ENCODE measurements at regions not wholly inside any gene's neighbourhood (a gene's known extent, or its start where the extent isn't known, plus 50 kb on each side); places are given as distances from the start of the nearest gene placed in this dataset.

DNA sequence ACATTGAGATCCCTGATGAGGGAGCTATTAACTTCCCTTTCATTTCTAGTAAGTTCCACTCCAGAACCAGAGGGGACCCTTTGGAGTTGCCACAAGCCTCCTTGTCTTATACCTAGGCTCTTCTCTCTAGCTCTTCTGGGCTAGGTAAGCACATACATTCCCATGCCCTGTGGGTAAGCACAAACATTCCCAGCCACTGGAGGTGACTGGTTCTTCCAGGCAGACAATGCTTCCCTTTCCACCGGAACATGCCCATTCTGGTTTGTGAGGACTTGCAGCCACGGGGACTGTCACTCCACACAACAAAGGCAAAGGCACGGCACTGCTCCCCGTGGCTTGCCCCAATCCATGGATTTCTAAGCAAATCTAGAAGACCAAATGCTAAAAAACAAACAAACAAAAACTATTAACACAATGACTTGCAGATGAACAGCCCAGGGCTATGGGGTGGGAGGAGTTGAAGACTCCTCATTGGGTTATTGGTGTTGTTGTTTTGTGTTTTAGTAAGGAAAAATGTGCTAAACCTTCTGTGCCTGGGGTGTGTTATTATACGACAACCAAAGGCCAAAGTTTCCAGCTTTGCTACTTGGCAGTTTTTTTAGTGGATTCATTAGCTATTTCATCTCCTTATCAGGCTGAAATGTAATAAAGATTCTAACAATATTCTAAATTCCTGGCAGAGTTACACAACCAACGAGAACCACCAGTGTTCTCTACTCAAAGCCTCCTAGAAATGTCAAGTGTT, 276.2 kb downstream of the SYK start:
- DNase-seq (ENCODE audit: insufficient read length) (no peak), FAIRE-seq (no peak)
- no peak for TF ChIP-seq POLR2A (IDR thresholded peaks at IDR 0.05; ENCODE audit: low read depth, low read length)
- no peak for TF ChIP-seq TAF1 (IDR thresholded peaks at IDR 0.05; ENCODE audit: borderline replicate concordance, low read depth, low read length)
- no peak for TF ChIP-seq POLR2AphosphoS5 (IDR thresholded peaks at IDR 0.05; ENCODE audit: low read depth, low read length)

DNA sequence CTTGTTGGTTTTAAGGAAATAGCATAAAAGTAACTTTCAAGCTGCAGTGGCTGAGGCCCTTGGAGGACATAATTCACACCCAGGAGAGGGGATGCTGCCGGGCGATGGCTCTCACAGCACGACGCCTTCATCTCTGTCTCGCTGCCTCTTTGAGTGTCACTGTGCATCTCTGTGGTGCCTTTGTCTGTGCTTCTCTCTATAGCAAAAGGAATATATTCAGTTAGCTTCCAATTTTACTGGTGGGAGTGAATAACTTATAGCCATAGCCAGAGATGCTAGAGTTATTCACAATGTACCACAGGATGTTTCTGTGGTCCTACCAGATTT, 276.7 kb downstream of the SYK start:
- DNase-seq (ENCODE audit: insufficient read length), result no peak
- no peak for FAIRE-seq
- no peak for TF ChIP-seq POLR2AphosphoS5 (IDR thresholded peaks at IDR 0.05; ENCODE audit: low read depth, low read length)
- TF ChIP-seq POLR2A (IDR thresholded peaks at IDR 0.05; ENCODE audit: low read depth, low read length), result no peak
- TF ChIP-seq TAF1 (IDR thresholded peaks at IDR 0.05; ENCODE audit: borderline replicate concordance, low read depth, low read length), result no peak

GRCh38 chr9:91082731-91083130, 279.0 kb downstream of the AUH start:
- no peak for FAIRE-seq
- no peak for DNase-seq (ENCODE audit: insufficient read length)
- TF ChIP-seq POLR2A (IDR thresholded peaks at IDR 0.05; ENCODE audit: low read depth, low read length) (no peak), POLR2AphosphoS5 (IDR thresholded peaks at IDR 0.05; ENCODE audit: low read depth, low read length) (no peak), TAF1 (IDR thresholded peaks at IDR 0.05; ENCODE audit: borderline replicate concordance, low read depth, low read length) (no peak)

- DNase-seq (ENCODE audit: insufficient read length), result no peak
- FAIRE-seq, result no peak
- TF ChIP-seq POLR2AphosphoS5 (IDR thresholded peaks at IDR 0.05; ENCODE audit: low read depth, low read length), result no peak
- no peak for TF ChIP-seq POLR2A (IDR thresholded peaks at IDR 0.05; ENCODE audit: low read depth, low read length)
- TF ChIP-seq TAF1 (IDR thresholded peaks at IDR 0.05; ENCODE audit: borderline replicate concordance, low read depth, low read length), result no peak
Measured at GRCh38 chr9:91084896-91085516, 276.7 kb downstream of the AUH start.

- no peak for DNase-seq (ENCODE audit: insufficient read length)
- TF ChIP-seq POLR2AphosphoS5 (IDR thresholded peaks at IDR 0.05; ENCODE audit: low read depth, low read length) (no peak), POLR2A (IDR thresholded peaks at IDR 0.05; ENCODE audit: low read depth, low read length) (no peak), TAF1 (IDR thresholded peaks at IDR 0.05; ENCODE audit: borderline replicate concordance, low read depth, low read length) (no peak)
Measured at GRCh38 chr9:91085517-91086291, 276.0 kb downstream of the AUH start.

DNA sequence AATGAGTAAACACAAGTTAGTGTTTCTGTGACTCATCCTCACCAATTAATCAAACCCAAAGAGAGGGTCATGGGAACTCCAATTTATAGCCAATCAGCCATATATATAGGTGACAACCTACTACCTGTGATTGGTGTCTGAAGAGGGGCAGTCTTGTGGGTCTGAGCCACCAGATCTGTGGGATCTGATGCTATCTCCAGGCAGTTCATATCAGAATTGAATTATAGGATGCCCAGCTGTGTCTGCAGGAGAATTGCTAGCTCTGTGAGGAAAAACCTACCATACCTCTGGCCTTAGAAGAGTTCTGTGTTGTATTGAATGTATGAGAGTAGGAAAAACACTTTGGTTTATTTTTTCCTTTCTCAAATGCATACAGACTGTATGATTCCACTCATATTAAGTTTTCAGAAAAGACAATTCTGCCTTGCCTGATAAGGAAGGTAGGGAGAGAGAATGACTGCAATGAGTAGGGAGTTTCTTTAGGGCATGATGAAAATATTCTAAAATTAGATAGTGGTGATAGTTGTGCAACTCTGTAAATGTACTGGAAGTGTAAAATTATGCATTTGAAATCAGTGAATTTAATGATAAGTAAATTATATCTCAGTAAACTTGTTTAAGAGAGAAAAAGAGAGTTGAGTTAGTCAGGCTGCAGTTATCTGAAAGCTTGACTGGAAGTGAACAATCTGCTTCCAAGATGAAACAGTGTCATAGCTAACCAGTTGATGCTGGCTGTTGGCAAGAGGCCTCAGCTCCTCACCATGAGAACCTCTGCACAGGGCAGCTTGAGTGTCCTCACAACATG, 274.9 kb downstream of the AUH start:
- TF ChIP-seq TAF1 (IDR thresholded peaks at IDR 0.05; ENCODE audit: borderline replicate concordance, low read depth, low read length), result no peak
- no peak for FAIRE-seq
- no peak for DNase-seq (ENCODE audit: insufficient read length)

More at GRCh38 chr9:91085517-91086291, 276.0 kb downstream of the AUH start:
- no peak for FAIRE-seq

GRCh38 chr9:91087462-91087759, 274.3 kb downstream of the AUH start:
- FAIRE-seq (no peak), DNase-seq (ENCODE audit: insufficient read length) (no peak)
- TF ChIP-seq POLR2A (IDR thresholded peaks at IDR 0.05; ENCODE audit: low read depth, low read length), result no peak
- no peak for TF ChIP-seq POLR2AphosphoS5 (IDR thresholded peaks at IDR 0.05; ENCODE audit: low read depth, low read length)
- no peak for TF ChIP-seq TAF1 (IDR thresholded peaks at IDR 0.05; ENCODE audit: borderline replicate concordance, low read depth, low read length)

DNA sequence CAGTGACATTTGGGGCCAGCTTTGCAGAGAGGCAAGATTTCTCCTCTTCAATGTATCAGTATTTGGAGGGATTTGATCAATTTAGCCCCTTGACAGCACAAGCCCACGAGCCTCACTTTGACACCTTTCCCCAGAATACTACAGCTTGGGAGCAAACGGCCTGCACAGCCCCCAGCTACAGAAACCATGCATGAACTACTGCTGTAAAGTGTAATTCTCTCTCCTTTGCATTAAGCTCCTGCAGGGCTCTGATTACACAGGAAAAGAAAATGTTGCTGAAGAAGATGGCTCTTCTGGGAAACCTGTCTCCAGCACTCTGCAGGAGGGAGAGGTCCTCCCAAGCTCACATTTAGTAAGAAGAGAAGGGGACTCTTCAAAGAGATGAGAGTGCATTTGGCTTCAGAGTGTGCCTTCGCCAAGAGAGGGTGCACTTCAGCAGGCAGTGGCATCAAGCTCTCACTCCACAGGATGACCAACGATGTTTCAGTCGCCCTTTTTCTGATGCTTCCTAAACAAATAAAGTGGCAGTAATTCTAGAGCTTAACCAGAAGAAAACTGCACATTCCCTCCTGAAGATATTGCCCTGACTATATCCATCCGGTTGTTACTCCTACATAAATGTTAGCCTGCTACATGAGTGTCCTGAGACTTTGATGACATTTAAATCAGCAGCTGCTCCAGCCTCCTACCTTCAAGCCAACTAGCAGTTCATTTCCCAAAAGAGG, 272.2 kb downstream of the AUH start:
- TF ChIP-seq POLR2AphosphoS5 (IDR thresholded peaks at IDR 0.05; ENCODE audit: low read depth, low read length), result no peak
- no peak for TF ChIP-seq TAF1 (IDR thresholded peaks at IDR 0.05; ENCODE audit: borderline replicate concordance, low read depth, low read length)
- TF ChIP-seq POLR2A (IDR thresholded peaks at IDR 0.05; ENCODE audit: low read depth, low read length), result no peak
- DNase-seq (ENCODE audit: insufficient read length) (no peak), FAIRE-seq (no peak)

DNA sequence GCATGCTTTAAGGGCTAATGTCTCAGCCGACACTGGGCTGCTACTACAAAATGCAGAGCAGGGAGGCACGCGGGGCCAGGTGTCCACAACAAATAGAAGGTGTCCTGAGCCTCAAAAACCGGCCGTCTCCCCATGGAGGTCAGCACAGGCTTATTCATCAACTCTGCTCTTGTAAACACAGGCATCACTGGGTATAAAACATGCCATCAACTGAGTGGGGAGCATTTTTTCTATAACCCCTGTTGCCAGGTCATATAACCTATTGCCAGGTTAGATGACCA, 271.6 kb downstream of the AUH start:
- no peak for TF ChIP-seq POLR2AphosphoS5 (IDR thresholded peaks at IDR 0.05; ENCODE audit: low read depth, low read length)
- no peak for TF ChIP-seq TAF1 (IDR thresholded peaks at IDR 0.05; ENCODE audit: borderline replicate concordance, low read depth, low read length)
- TF ChIP-seq POLR2A (IDR thresholded peaks at IDR 0.05; ENCODE audit: low read depth, low read length), result no peak
- DNase-seq (ENCODE audit: insufficient read length) (no peak), FAIRE-seq (no peak)

DNA sequence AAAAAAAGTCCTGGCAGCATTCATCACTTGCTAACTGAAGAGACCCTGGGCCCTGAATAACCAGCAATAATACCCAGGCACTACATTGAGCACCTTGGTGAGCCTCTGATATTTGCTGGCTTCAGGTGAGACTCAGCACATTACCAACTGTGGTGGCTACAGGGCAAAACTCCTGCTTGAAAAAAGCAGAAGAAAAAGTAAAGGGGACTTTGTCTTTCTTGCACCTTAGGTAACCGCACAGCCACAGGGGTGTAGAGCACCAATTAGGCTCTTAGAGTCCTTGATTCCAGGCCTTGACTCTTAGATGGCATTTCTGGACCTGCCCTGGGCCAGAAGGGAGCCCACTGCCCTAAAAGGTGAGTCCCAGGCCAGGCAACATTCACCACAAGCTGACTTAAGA, 269.5 kb downstream of the AUH start:
- no peak for DNase-seq (ENCODE audit: insufficient read length)
- TF ChIP-seq POLR2AphosphoS5 (IDR thresholded peaks at IDR 0.05; ENCODE audit: low read depth, low read length) (no peak), TAF1 (IDR thresholded peaks at IDR 0.05; ENCODE audit: borderline replicate concordance, low read depth, low read length) (no peak), POLR2A (IDR thresholded peaks at IDR 0.05; ENCODE audit: low read depth, low read length) (no peak)
- FAIRE-seq, result no peak
